B cell (primary cell): ENCODE measurements at regions not wholly inside any gene's neighbourhood (a gene's known extent, or its start where the extent isn't known, plus 50 kb on each side); places are given as distances from the start of the nearest gene placed in this dataset.

Source experiments
- ATAC-seq: fragments of 200-7000 bp; cut with Tn5 transposase; one replicate; pipeline ENCODE4 v1.10.0; 2021; ENCODE audit warnings: low read depth, mild to moderate bottlenecking, moderate number of reproducible peaks, moderate library complexity
- CTCF ChIA-PET: fragments of 350-600 bp; sonication (Branson Sonifier 250); formaldehyde crosslinking; loops from one replicate; lab custom pipeline; 2021; ENCODE audit warnings: antibody characterized with exemption, inconsistent platforms; lab: Charles Lee
- POLR2A ChIA-PET: fragments of 350-600 bp; sonication (Branson Sonifier 250); formaldehyde crosslinking; loops from one replicate; lab custom pipeline; 2021; ENCODE audit warnings: antibody characterized with exemption; lab: Charles Lee
- DNase-seq: peaks from one replicate; pipeline ENCODE4 v3.0.0; 2013
- H2AFZ ChIP-seq: 2 replicates; pipeline ENCODE4 v1.6.1; 2012; ENCODE audit warnings: mild to moderate bottlenecking, low read depth, low read length; ENCODE audit not compliant: insufficient read depth, poor library complexity, severe bottlenecking
- H3K27ac ChIP-seq, 2 donors: 1 replicate in 1 of 2; 2 replicates in 1 of 2; pipeline ENCODE4 v1.5.1; 2012 to 2013; ENCODE audit warnings: low read length in 2 of 2, mild to moderate bottlenecking in 2 of 2, moderate library complexity in 1 of 2
- H3K27me3 ChIP-seq, 4 experiments: fragments of 200-600 bp in 1 of 4; sonication (generic) in 1 of 4; replicated peaks in 1 of 4; 1 replicate in 2 of 4; 2 replicates in 2 of 4; pipeline versions ENCODE4 v1.6.1 to v1.7.0; 2013 to 2016; ENCODE audit warnings: low read length in 3 of 4, mild to moderate bottlenecking in 2 of 4, mixed read lengths in 1 of 4, moderate library complexity in 1 of 4; ENCODE audit not compliant: insufficient read depth in 4 of 4, control insufficient read depth in 3 of 4; ENCODE audit errors: control extremely low read depth in 1 of 4
- H3K36me3 ChIP-seq, 2 experiments: replicated peaks in 1 of 2; 1 replicate in 1 of 2; 2 replicates in 1 of 2; pipeline versions ENCODE4 v1.6.1 to v1.7.1; 2013; ENCODE audit warnings: low read length in 1 of 2; ENCODE audit not compliant: insufficient read depth in 2 of 2, control insufficient read depth in 1 of 2; ENCODE audit errors: control extremely low read depth in 1 of 2, extremely low read depth in 1 of 2
- H3K4me1 ChIP-seq, 2 donors: fragments of 200-600 bp in 1 of 2; sonication (generic) in 1 of 2; 1 replicate in 1 of 2; 2 replicates in 1 of 2; pipeline versions ENCODE4 v1.5.1 to v1.6.1; 2013 to 2017; ENCODE audit warnings: low read length in 2 of 2; ENCODE audit not compliant: control insufficient read depth in 2 of 2, insufficient read depth in 2 of 2
- H3K4me2 ChIP-seq: replicated peaks from 2 replicates; pipeline ENCODE3; 2012; ENCODE audit warnings: mild to moderate bottlenecking, low read depth, low read length; ENCODE audit not compliant: poor library complexity, severe bottlenecking
- H3K4me3 ChIP-seq, 5 experiments: fragments of 200-600 bp in 1 of 5; sonication (generic) in 1 of 5; 1 replicate in 3 of 5; 2 replicates in 2 of 5; pipeline versions ENCODE4 v1.5.1 to v1.7.0; 2011 to 2016; ENCODE audit warnings: low read length in 4 of 5, mild to moderate bottlenecking in 4 of 5, low read depth in 2 of 5, control low read depth in 1 of 5, moderate library complexity in 1 of 5; ENCODE audit not compliant: insufficient read depth in 1 of 5; ENCODE audit errors: control extremely low read depth in 1 of 5, extremely low read depth in 1 of 5
- H3K79me2 ChIP-seq: fragments of 200-600 bp; sonication (generic); one replicate; pipeline ENCODE4 v1.6.0; 2016; ENCODE audit warnings: low read length; ENCODE audit not compliant: control insufficient read depth, insufficient read depth
- H3K9ac ChIP-seq: fragments of 200-600 bp; sonication (generic); 2 replicates; pipeline ENCODE4 v1.6.1; 2017; ENCODE audit warnings: mild to moderate bottlenecking, low read length, moderate library complexity
- H3K9me3 ChIP-seq, 3 donors: one replicate each; pipeline versions ENCODE4 v1.6.1 to v1.7.1; 2013; ENCODE audit warnings: low read length in 2 of 3; ENCODE audit not compliant: control insufficient read depth in 2 of 3, insufficient read depth in 1 of 3; ENCODE audit errors: control extremely low read depth in 1 of 3
- H4K20me1 ChIP-seq: 2 replicates; pipeline ENCODE4 v1.6.0; 2012; ENCODE audit warnings: mild to moderate bottlenecking, low read length; ENCODE audit not compliant: insufficient read depth, control insufficient read depth, poor library complexity, severe bottlenecking
- H3K27ac Mint-ChIP-seq: one replicate; pipeline ENCODE4 v1.8.0; 2021; ENCODE audit warnings: mixed read lengths
- H3K27me3 Mint-ChIP-seq: one replicate; pipeline ENCODE4 v1.8.0; 2021; ENCODE audit warnings: mixed read lengths
- H3K4me1 Mint-ChIP-seq: one replicate; pipeline ENCODE4 v1.8.0; 2021; ENCODE audit warnings: mixed read lengths
- H3K4me3 Mint-ChIP-seq: one replicate; pipeline ENCODE4 v1.8.0; 2021; ENCODE audit warnings: mixed read lengths
- H3K9me3 Mint-ChIP-seq: one replicate; pipeline ENCODE4 v1.8.0; 2022; ENCODE audit warnings: mixed read lengths; ENCODE audit not compliant: insufficient read depth
- CTCF ChIP-seq: fragments of 200-600 bp; IDR thresholded peaks from one replicate; pipeline ENCODE4 v1.8.0; 2022; ENCODE audit warnings: antibody characterized with exemption, mild to moderate bottlenecking
- EZH2 ChIP-seq: IDR thresholded peaks from 2 replicates; pipeline ENCODE4 v1.6.1; 2012; ENCODE audit warnings: borderline replicate concordance, low read depth, mild to moderate bottlenecking, moderate library complexity, low read length; ENCODE audit not compliant: insufficient read depth, poor library complexity, severe bottlenecking
- WGBS: methylation state at CpG from one replicate; pipeline ENCODE4 v1.1.5; 2013; ENCODE audit warnings: missing lambda C conversion rate; ENCODE audit not compliant: insufficient coverage; 5-methylcytosine and 5-hydroxymethylcytosine counted together
- intact Hi-C: fragments of 100-400 bp; cut with micrococcal nuclease; formaldehyde crosslinking; loops from one replicate; pipeline ENCODE4 v1.10.0; 2022

- TF ChIP-seq CTCF (no peak), EZH2 (no peak)
- peaks cover 2% of the 10 kb centered on the region for H3K4me1 Mint-ChIP-seq
- POLR2A ChIA-PET, result no interaction called here
These were observed 96.5 kb upstream of the THRB start for GRCh38 chr3:24591191-24591590.

DNA sequence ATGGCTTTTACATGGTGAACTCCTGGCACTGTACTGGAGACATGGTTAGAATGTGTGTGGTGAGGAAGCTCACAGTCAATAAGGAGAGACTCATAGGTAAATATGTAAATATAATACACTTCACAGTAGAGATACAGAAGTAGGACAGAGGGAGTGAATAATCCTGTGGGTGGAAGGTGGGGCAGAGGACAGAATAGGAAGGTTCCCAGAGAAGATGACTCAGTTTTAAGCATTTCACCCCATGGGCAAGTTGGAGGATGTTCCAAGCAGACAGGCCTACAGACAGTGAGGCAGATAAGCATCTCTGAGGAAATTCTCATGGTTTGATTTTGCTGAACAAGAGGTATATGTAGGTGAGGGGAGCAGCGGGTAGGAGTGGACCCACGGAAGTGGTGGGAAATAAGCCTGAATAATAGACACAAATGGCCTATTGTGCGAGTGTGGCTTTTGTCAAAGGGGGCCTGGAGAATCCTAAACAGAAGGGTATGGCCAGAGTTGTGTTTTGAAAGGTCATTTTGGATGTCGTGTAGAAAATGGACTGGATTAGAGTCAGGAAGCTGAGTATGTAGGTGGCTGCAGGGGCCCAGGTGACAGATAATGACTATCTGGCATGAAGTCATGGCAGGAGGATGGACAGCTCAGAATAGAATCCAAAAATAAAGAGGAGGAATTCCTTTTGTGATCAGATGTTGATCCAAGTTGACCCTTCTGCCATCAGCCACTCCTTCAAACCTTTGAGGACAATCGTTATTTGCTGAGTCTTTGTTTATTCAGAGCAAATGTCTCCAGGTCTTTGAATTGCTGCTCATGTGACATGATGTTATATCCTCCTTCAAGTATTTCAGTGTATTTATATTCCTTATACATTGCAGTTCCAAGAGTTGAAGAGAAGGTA lies 97.3 kb upstream of the THRB start:
- ChIA-PET CTCF (no interaction called here), POLR2A (no interaction called here)
- Histone ChIP-seq H3K4me2 (no peak overlapping the region), H2AFZ (no peak overlapping the region), H3K9me3 (no peaks in the 10 kb centered on the region), H3K79me2 (no peaks in the 10 kb centered on the region), H3K9ac (no peak overlapping the region), H3K27me3 (peaks cover 0 to 4% (median 0%) of the 10 kb centered on the region in 4 experiments), H3K4me3 (no peak overlapping the region), H4K20me1 (no peaks in the 10 kb centered on the region), H3K36me3 (no peaks in the 10 kb centered on the region), H3K27ac (no peak overlapping the region), H3K4me1 (no peaks in the 10 kb centered on the region)
- intact Hi-C loops, result no loop called here
- TF ChIP-seq EZH2, result no peak
- no peak for TF ChIP-seq CTCF
- ATAC-seq (no peak), DNase-seq (no peak)
- WGBS, result 93% methylated on average over 4 of the region's 5 CpGs
- H3K27me3 Mint-ChIP-seq, result peaks cover 26% of the 10 kb centered on the region
- peaks cover 2% of the 10 kb centered on the region for H3K4me1 Mint-ChIP-seq
- H3K27ac Mint-ChIP-seq, result no peak overlapping the region
- H3K9me3 Mint-ChIP-seq, result no peaks in the 10 kb centered on the region
- no peak overlapping the region for H3K4me3 Mint-ChIP-seq

More at GRCh38 chr3:24591191-24591590, 96.5 kb upstream of the THRB start:
- ATAC-seq (no peak), DNase-seq (no peak)
- Histone ChIP-seq H3K4me1 (no peaks in the 10 kb centered on the region), H2AFZ (no peak overlapping the region), H3K79me2 (no peaks in the 10 kb centered on the region), H4K20me1 (no peaks in the 10 kb centered on the region), H3K4me2 (no peak overlapping the region), H3K36me3 (no peaks in the 10 kb centered on the region), H3K4me3 (no peak overlapping the region), H3K9me3 (no peaks in the 10 kb centered on the region), H3K27ac (no peak overlapping the region), H3K27me3 (peaks cover 0 to 4% (median 0%) of the 10 kb centered on the region in 4 experiments), H3K9ac (no peak overlapping the region)
- intact Hi-C loops, result no loop called here
- H3K27me3 Mint-ChIP-seq, result peaks cover 28% of the 10 kb centered on the region
- H3K27ac Mint-ChIP-seq, result no peak overlapping the region
- no peaks in the 10 kb centered on the region for H3K9me3 Mint-ChIP-seq
- CTCF ChIA-PET, result no interaction called here
- no peak overlapping the region for H3K4me3 Mint-ChIP-seq
